ENCODE measurements at regions not wholly inside any gene's neighbourhood (a gene's known extent, or its start where the extent isn't known, plus 50 kb on each side); places are given as distances from the start of the nearest gene placed in this dataset.

GRCh38 chr2:43127941-43128558 lies 98.4 kb downstream of the ZFP36L2 start:
- no peak for DNase-seq

GRCh38 chr2:43127208-43127940 lies 99.0 kb downstream of the ZFP36L2 start:
- DNase-seq: peak; percentile 85

GRCh38 chr2:43126817-43127207 lies 99.6 kb downstream of the ZFP36L2 start:
- no peak for DNase-seq

- DNase-seq: no peak
Observed at GRCh38 chr2:43125090-43125998, 101.1 kb downstream of the ZFP36L2 start.

GRCh38 chr2:43124687-43125057 lies 101.7 kb downstream of the ZFP36L2 start:
- no peak for DNase-seq

- DNase-seq: no peak
Observed at GRCh38 chr2:43123981-43124686, 102.3 kb downstream of the ZFP36L2 start.

GRCh38 chr2:43123486-43123885 lies 102.9 kb downstream of the ZFP36L2 start:
- no peak for DNase-seq

GRCh38 chr2:43123028-43123427 lies 103.4 kb downstream of the ZFP36L2 start:
- no peak for DNase-seq

GRCh38 chr2:43121580-43122314 lies 104.7 kb downstream of the ZFP36L2 start:
- no peak for DNase-seq

GRCh38 chr2:43119303-43119702 lies 107.1 kb downstream of the ZFP36L2 start:
- no peak for DNase-seq

- DNase-seq: no peak
Observed at GRCh38 chr2:43117521-43118143, 108.8 kb downstream of the ZFP36L2 start.

GRCh38 chr2:43116988-43117387 lies 109.4 kb downstream of the ZFP36L2 start:
- DNase-seq: no peak

GRCh38 chr2:43115881-43116280 lies 110.5 kb downstream of the ZFP36L2 start:
- DNase-seq: no peak

GRCh38 chr2:43114210-43114609 lies 112.2 kb downstream of the ZFP36L2 start:
- DNase-seq: no peak

- no peak for DNase-seq
Observed at GRCh38 chr2:43111788-43112554, 114.4 kb downstream of the ZFP36L2 start.

GRCh38 chr2:43110442-43110871 lies 115.9 kb downstream of the ZFP36L2 start:
- no peak for DNase-seq

- DNase-seq: no peak
Observed at GRCh38 chr2:43109261-43109743, 117.1 kb downstream of the ZFP36L2 start.

GRCh38 chr2:43107679-43108078 lies 118.7 kb downstream of the ZFP36L2 start:
- no peak for DNase-seq

GRCh38 chr2:43106559-43107527 lies 119.6 kb downstream of the ZFP36L2 start:
- DNase-seq: no peak
